ENCODE measurements at regions not wholly inside any gene's neighbourhood (a gene's known extent, or its start where the extent isn't known, plus 50 kb on each side); places are given as distances from the start of the nearest gene placed in this dataset.
A peak's percentile ranks its signal among the peaks of the same experiment; 100 is the strongest.

DNA sequence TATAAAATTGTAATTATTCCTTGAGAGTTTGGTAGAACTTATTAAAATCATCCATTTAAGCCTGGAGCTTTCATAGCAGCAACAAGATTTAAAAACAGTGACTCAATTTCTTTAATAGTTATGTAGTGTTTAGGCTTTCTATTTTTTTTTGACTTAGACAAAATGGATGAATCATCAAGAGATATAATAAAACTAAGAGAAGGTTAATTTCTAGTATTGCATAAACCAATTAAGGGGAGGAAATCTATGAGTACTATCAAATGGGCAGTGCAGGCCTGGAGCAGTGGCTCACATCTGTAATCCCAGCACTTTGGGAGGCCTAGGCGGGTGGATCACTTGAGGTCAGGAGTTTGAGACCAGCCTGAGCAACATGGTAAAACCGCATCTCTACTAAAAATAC, 416.3 kb upstream of the USP24 start:
- Histone ChIP-seq H3K79me2 (ENCODE audit: insufficient read depth) (no peaks in the 10 kb centered on the region), H3K4me1 (ENCODE audit: insufficient read depth) (peaks cover 51% of the 10 kb centered on the region), H4K20me1 (ENCODE audit: insufficient read depth) (no peaks in the 10 kb centered on the region), H2AFZ (no peak overlapping the region), H3K9me3 (ENCODE audit: low read depth) (no peaks in the 10 kb centered on the region), H3K27ac (peak overlapping the region; percentile 69), H3K9me2 (ENCODE audit: insufficient read depth) (no peaks in the 10 kb centered on the region; the same call in 1 of the 2 replicates), H3K9ac (no peak overlapping the region), H3K36me3 (ENCODE audit: low read depth) (no peaks in the 10 kb centered on the region), H3K4me3 (no peak overlapping the region), H3K4me2 (ENCODE audit: unreplicated experiment) (peak overlapping the region; percentile 10), H3K27me3 (replicated peaks; ENCODE audit: insufficient read depth) (no peaks in the 10 kb centered on the region), H3F3A (ENCODE audit: insufficient read depth) (peaks cover 42% of the 10 kb centered on the region)
- peak; percentile 79 for DNase-seq
- TF ChIP-seq EZH2 (IDR thresholded peaks at IDR 0.05; ENCODE audit: insufficient read depth, poor library complexity, severe bottlenecking), result no peak
- TF ChIP-seq EZH2phosphoT487 (IDR thresholded peaks at IDR 0.05; ENCODE audit: insufficient read depth, low read depth), result no peak
- WGBS, 2 experiments (ENCODE audit: low coverage in 1 of 2, low lambda C conversion rate in 2 of 2, missing lambda C conversion rate in 2 of 2), result 35 to 69% methylated on average over 2 of the region's 2 CpGs
- in situ Hi-C loops (cut with MboI), result no loop called here

DNA sequence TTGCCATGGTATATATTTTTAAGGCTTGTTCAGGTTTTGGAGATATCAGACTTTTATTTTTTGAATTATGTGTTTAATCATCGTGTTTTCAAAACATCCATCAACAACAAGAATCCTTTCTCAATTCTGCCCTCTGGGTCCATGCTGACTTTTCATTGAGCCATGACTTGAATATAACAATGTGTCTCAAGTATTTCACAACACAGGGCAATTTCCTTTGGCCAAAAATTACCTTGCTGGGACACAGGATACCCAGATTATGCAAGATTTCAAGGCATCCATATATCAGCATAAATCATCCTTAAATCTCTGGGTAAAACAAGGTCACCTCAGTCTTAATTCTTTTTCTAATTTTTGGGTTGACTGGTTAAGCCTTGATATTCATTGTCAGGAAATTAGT, 411.2 kb upstream of the USP24 start:
- H3K4me3 ChIP-seq, result no peak overlapping the region
- no peaks in the 10 kb centered on the region for H3K79me2 ChIP-seq (ENCODE audit: insufficient read depth)
- no peaks in the 10 kb centered on the region for H3K9me3 ChIP-seq (ENCODE audit: low read depth)
- no peak overlapping the region for H3K4me2 ChIP-seq (ENCODE audit: unreplicated experiment)
- DNase-seq, result peak; percentile 19
- H3F3A ChIP-seq (ENCODE audit: insufficient read depth), result peaks cover 3% of the 10 kb centered on the region; the same call in 1 of the 2 replicates
- H3K27me3 ChIP-seq (replicated peaks; ENCODE audit: insufficient read depth), result no peaks in the 10 kb centered on the region
- H3K9ac ChIP-seq, result no peak overlapping the region
- in situ Hi-C loops (cut with MboI), result no loop called here
- TF ChIP-seq EZH2 (IDR thresholded peaks at IDR 0.05; ENCODE audit: insufficient read depth, poor library complexity, severe bottlenecking), result no peak
- TF ChIP-seq EZH2phosphoT487 (IDR thresholded peaks at IDR 0.05; ENCODE audit: insufficient read depth, low read depth), result no peak
- H3K4me1 ChIP-seq (ENCODE audit: insufficient read depth), result peaks cover 4% of the 10 kb centered on the region
- no peaks in the 10 kb centered on the region for H3K36me3 ChIP-seq (ENCODE audit: low read depth)
- no peak overlapping the region for H2AFZ ChIP-seq
- H3K27ac ChIP-seq, result no peak overlapping the region
- WGBS, 2 experiments (ENCODE audit: low coverage in 1 of 2, low lambda C conversion rate in 2 of 2, missing lambda C conversion rate in 2 of 2), result 72 to 76% methylated on average over 1 of the region's 1 CpG
- H3K9me2 ChIP-seq (ENCODE audit: insufficient read depth), result no peaks in the 10 kb centered on the region
- H4K20me1 ChIP-seq (ENCODE audit: insufficient read depth), result no peaks in the 10 kb centered on the region

DNA sequence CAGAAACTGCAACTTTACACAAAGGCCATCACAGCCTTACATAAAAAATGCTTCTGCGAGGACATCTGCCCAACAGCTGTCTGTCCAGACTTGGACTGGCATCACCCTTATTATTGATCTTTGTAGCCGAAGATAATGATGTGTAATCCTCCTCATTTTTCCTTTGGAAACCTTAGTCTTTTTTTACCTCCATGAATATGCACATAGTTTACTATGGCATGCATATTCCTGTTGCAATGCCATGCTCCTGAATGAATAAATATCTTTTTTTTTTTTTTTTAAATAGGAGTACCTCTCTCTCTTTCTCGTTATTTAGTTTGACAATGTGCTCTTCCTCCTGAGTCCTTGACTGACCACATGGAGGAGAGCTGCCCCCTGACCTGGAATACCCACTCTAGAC, 409.6 kb upstream of the USP24 start:
- in situ Hi-C loops (cut with MboI), result no loop called here
- Histone ChIP-seq H3K4me3 (no peak overlapping the region), H3K9me2 (ENCODE audit: insufficient read depth) (no peaks in the 10 kb centered on the region), H3K9ac (no peak overlapping the region), H3K4me1 (ENCODE audit: insufficient read depth) (no peaks in the 10 kb centered on the region), H2AFZ (no peak overlapping the region), H3K79me2 (ENCODE audit: insufficient read depth) (no peaks in the 10 kb centered on the region), H4K20me1 (ENCODE audit: insufficient read depth) (no peaks in the 10 kb centered on the region), H3K9me3 (ENCODE audit: low read depth) (no peaks in the 10 kb centered on the region), H3K27ac (no peak overlapping the region), H3K27me3 (replicated peaks; ENCODE audit: insufficient read depth) (no peaks in the 10 kb centered on the region), H3F3A (ENCODE audit: insufficient read depth) (no peaks in the 10 kb centered on the region), H3K36me3 (ENCODE audit: low read depth) (no peaks in the 10 kb centered on the region), H3K4me2 (ENCODE audit: unreplicated experiment) (no peak overlapping the region)
- WGBS, 2 experiments (ENCODE audit: low coverage in 1 of 2, low lambda C conversion rate in 2 of 2, missing lambda C conversion rate in 2 of 2), result 57% methylated on average over 3 of the region's 3 CpGs
- DNase-seq, result no peak
- TF ChIP-seq EZH2phosphoT487 (IDR thresholded peaks at IDR 0.05; ENCODE audit: insufficient read depth, low read depth) (no peak), EZH2 (IDR thresholded peaks at IDR 0.05; ENCODE audit: insufficient read depth, poor library complexity, severe bottlenecking) (no peak)

DNA sequence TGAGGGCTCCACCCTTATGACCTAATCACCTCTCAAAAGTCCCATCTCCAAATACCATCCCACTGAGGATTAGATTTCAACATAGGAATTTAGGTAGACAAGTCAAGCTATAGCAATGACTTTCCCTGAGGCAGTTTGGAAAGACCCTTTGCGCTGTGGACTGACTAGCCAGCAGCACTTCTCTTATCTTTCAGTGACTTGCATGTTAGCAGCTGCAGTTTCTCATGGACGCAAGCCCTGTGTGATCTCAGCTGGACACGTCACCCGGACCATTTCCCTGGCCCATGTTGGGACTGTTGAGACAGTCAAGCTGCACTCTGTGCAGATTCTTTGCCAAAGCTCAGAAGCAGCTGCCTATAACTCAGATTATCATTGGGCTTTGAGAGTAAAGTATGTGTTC, 408.1 kb upstream of the USP24 start:
- WGBS, 2 experiments (ENCODE audit: low coverage in 1 of 2, low lambda C conversion rate in 2 of 2, missing lambda C conversion rate in 2 of 2), result 77 to 79% methylated on average over 4 of the region's 4 CpGs

DNA sequence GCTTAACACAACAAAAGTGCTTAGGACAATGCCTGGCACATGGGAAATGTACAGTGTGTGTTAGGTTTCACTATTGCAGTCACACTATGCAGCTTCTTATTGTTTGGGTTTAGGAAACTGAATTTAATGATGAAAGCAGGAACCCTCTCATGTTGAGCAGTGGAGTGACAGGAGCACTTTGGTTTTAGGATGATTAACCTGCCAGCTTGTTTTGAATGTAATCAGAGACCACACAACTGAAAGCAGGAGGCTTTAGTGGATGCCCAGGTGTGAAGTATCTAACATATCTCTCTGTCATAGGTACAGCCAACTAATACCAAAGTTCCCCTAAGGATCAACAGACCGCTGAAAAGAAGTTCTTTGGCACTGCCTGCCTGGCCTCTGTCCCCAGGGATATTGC, 406.9 kb upstream of the USP24 start:
- Histone ChIP-seq H2AFZ (no peak overlapping the region), H3K9me2 (ENCODE audit: insufficient read depth) (no peaks in the 10 kb centered on the region), H3F3A (ENCODE audit: insufficient read depth) (no peaks in the 10 kb centered on the region), H3K27me3 (replicated peaks; ENCODE audit: insufficient read depth) (no peaks in the 10 kb centered on the region), H3K4me2 (ENCODE audit: unreplicated experiment) (no peak overlapping the region), H3K9me3 (ENCODE audit: low read depth) (no peaks in the 10 kb centered on the region), H3K4me1 (ENCODE audit: insufficient read depth) (no peaks in the 10 kb centered on the region), H4K20me1 (ENCODE audit: insufficient read depth) (no peaks in the 10 kb centered on the region), H3K4me3 (no peak overlapping the region), H3K27ac (no peak overlapping the region), H3K79me2 (ENCODE audit: insufficient read depth) (no peaks in the 10 kb centered on the region), H3K36me3 (ENCODE audit: low read depth) (no peaks in the 10 kb centered on the region), H3K9ac (no peak overlapping the region)
- 88 to 92% methylated on average over 1 of the region's 1 CpG for WGBS, 2 experiments (ENCODE audit: low coverage in 1 of 2, low lambda C conversion rate in 2 of 2, missing lambda C conversion rate in 2 of 2)
- TF ChIP-seq EZH2phosphoT487 (IDR thresholded peaks at IDR 0.05; ENCODE audit: insufficient read depth, low read depth), result no peak
- no peak for TF ChIP-seq EZH2 (IDR thresholded peaks at IDR 0.05; ENCODE audit: insufficient read depth, poor library complexity, severe bottlenecking)
- no peak for DNase-seq
- in situ Hi-C loops (cut with MboI), result no loop called here

More for the DNA sequence above, 408.1 kb upstream of the USP24 start:
- no peak overlapping the region for H3K4me3 ChIP-seq
- TF ChIP-seq EZH2phosphoT487 (IDR thresholded peaks at IDR 0.05; ENCODE audit: insufficient read depth, low read depth) (no peak), EZH2 (IDR thresholded peaks at IDR 0.05; ENCODE audit: insufficient read depth, poor library complexity, severe bottlenecking) (no peak)
- no peaks in the 10 kb centered on the region for H3K27me3 ChIP-seq (replicated peaks; ENCODE audit: insufficient read depth)
- H3K4me1 ChIP-seq (ENCODE audit: insufficient read depth), result no peaks in the 10 kb centered on the region
- H4K20me1 ChIP-seq (ENCODE audit: insufficient read depth), result no peaks in the 10 kb centered on the region
- no peaks in the 10 kb centered on the region for H3K36me3 ChIP-seq (ENCODE audit: low read depth)
- no peak overlapping the region for H3K9ac ChIP-seq
- no peak for DNase-seq
- H3K4me2 ChIP-seq (ENCODE audit: unreplicated experiment), result no peak overlapping the region
- no peak overlapping the region for H2AFZ ChIP-seq
- in situ Hi-C loops (cut with MboI), result no loop called here
- no peak overlapping the region for H3K27ac ChIP-seq
- H3F3A ChIP-seq (ENCODE audit: insufficient read depth), result no peaks in the 10 kb centered on the region
- H3K79me2 ChIP-seq (ENCODE audit: insufficient read depth), result no peaks in the 10 kb centered on the region
- H3K9me3 ChIP-seq (ENCODE audit: low read depth), result no peaks in the 10 kb centered on the region
- H3K9me2 ChIP-seq (ENCODE audit: insufficient read depth), result no peaks in the 10 kb centered on the region
